ENCODE measurements at regions not wholly inside any gene's neighbourhood (a gene's known extent, or its start where the extent isn't known, plus 50 kb on each side); places are given as distances from the start of the nearest gene placed in this dataset.

DNA sequence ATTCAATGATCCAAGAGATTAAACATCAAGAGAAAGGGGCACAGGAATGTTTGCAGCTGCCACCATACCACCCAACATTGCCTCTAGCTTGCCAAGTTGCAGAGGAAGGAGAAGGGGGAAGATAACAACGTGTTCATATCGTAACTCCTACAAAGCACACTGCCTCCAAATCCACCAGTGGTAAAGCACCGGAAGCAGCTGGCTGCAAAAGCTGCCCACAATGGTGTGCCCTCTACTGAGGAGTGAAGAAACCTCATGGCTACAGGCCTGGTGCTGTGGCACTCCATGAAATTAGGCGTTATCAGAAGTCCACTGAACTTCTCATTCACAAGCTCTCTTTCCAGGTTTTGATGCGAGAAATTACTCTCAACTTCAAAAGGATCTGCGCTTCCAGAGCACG is 263.9 kb upstream of the STT3B start:
- TF ChIP-seq FOSL1 (IDR thresholded peaks at IDR 0.05; ENCODE audit: low read depth) (no peak), POLR2AphosphoS5 (IDR thresholded peaks at IDR 0.05; ENCODE audit: low read depth, low read length) (no peak), EZH2 (IDR thresholded peaks at IDR 0.05) (no peak)

All from HCT116 (cell line).